CD4-positive, CD25-positive, alpha-beta regulatory T cell (primary cell): ENCODE measurements at regions not wholly inside any gene's neighbourhood (a gene's known extent, or its start where the extent isn't known, plus 50 kb on each side); places are given as distances from the start of the nearest gene placed in this dataset.

Experiments used
- ATAC-seq, 2 donors: fragments of 150-1000 bp; cut with Tn5 transposase; one replicate each; pipeline ENCODE4 v1.10.0; 2021; ENCODE audit warnings: low read depth in 2 of 2, moderate number of reproducible peaks in 2 of 2, moderate library complexity in 1 of 2
- DNase-seq, 3 donors: peaks; one replicate each; pipeline versions ENCODE4 v3.0.0 to v3.0.0-alpha.2; 2012 to 2022; ENCODE audit warnings: mixed read lengths in 1 of 3
- H3K27ac ChIP-seq: one replicate; pipeline ENCODE4 v1.7.0; 2013; ENCODE audit warnings: mild to moderate bottlenecking, low read length; ENCODE audit not compliant: insufficient read depth, poor library complexity, severe bottlenecking
- H3K27me3 ChIP-seq: one replicate; pipeline ENCODE4 v1.7.0; 2013; ENCODE audit warnings: low read length; ENCODE audit not compliant: control insufficient read depth, insufficient read depth
- H3K36me3 ChIP-seq: one replicate; pipeline ENCODE4 v1.7.0; 2013; ENCODE audit warnings: mild to moderate bottlenecking, low read length, moderate library complexity; ENCODE audit not compliant: control insufficient read depth, insufficient read depth
- H3K4me1 ChIP-seq: 2 replicates; pipeline ENCODE4 v1.7.0; 2013; ENCODE audit warnings: mild to moderate bottlenecking, low read length; ENCODE audit not compliant: insufficient read depth, control insufficient read depth, poor library complexity, severe bottlenecking
- H3K4me3 ChIP-seq: one replicate; pipeline ENCODE4 v1.7.0; 2013; ENCODE audit warnings: low read depth, mild to moderate bottlenecking, low read length, moderate library complexity
- H3K9me3 ChIP-seq, 2 experiments: 1 replicate in 1 of 2; 2 replicates in 1 of 2; pipeline ENCODE4 v1.7.0; 2013; ENCODE audit warnings: low read length in 2 of 2, mild to moderate bottlenecking in 1 of 2, moderate library complexity in 1 of 2; ENCODE audit not compliant: control insufficient read depth in 2 of 2
- H3K27ac Mint-ChIP-seq, 3 donors: one replicate each; pipeline ENCODE4 v1.8.0; 2020 to 2022; ENCODE audit warnings: mild to moderate bottlenecking in 3 of 3, mixed read lengths in 3 of 3, moderate library complexity in 2 of 3
- H3K27me3 Mint-ChIP-seq: one replicate; pipeline ENCODE4 v1.8.0; 2022; ENCODE audit warnings: mild to moderate bottlenecking, mixed read lengths
- H3K36me3 Mint-ChIP-seq: one replicate; pipeline ENCODE4 v1.8.0; 2020; ENCODE audit warnings: mixed read lengths
- H3K4me1 Mint-ChIP-seq, 4 donors: one replicate each; pipeline ENCODE4 v1.8.0; 2020 to 2022; ENCODE audit warnings: mixed read lengths in 4 of 4, mild to moderate bottlenecking in 1 of 4
- H3K4me3 Mint-ChIP-seq, 4 donors: one replicate each; pipeline ENCODE4 v1.8.0; 2020 to 2022; ENCODE audit warnings: mild to moderate bottlenecking in 4 of 4, mixed read lengths in 4 of 4, moderate library complexity in 3 of 4
- H3K9me3 Mint-ChIP-seq, 7 donors: one replicate each; pipeline ENCODE4 v1.8.0; 2020 to 2022; ENCODE audit warnings: mixed read lengths in 7 of 7, mild to moderate bottlenecking in 3 of 7, moderate library complexity in 2 of 7

- Mint-ChIP-seq H3K9me3 (peaks cover 0 to 2% (median 0%) of the 10 kb centered on the region in 7 donors), H3K4me3 (no peak overlapping the region), H3K27ac (no peak overlapping the region), H3K27me3 (no peaks in the 10 kb centered on the region), H3K36me3 (no peaks in the 10 kb centered on the region), H3K4me1 (no peaks in the 10 kb centered on the region)
- DNase-seq (no peak), ATAC-seq (no peak)
- Histone ChIP-seq H3K27ac (no peak overlapping the region), H3K4me1 (no peaks in the 10 kb centered on the region), H3K9me3 (no peaks in the 10 kb centered on the region), H3K36me3 (no peaks in the 10 kb centered on the region), H3K27me3 (no peaks in the 10 kb centered on the region), H3K4me3 (no peak overlapping the region)
Measured at GRCh38 chr6:146990284-146990683, 213.9 kb upstream of the STXBP5 start.

- peaks cover 0 to 2% (median 0%) of the 10 kb centered on the region in 7 donors for H3K9me3 Mint-ChIP-seq
- H3K27me3 Mint-ChIP-seq = no peaks in the 10 kb centered on the region
- H3K27ac ChIP-seq = no peak overlapping the region
- H3K4me1 ChIP-seq = no peaks in the 10 kb centered on the region
- H3K4me3 ChIP-seq = no peak overlapping the region
- DNase-seq = no peak
- ATAC-seq = no peak
- no peaks in the 10 kb centered on the region for H3K9me3 ChIP-seq
- H3K27me3 ChIP-seq = no peaks in the 10 kb centered on the region
- H3K36me3 Mint-ChIP-seq = no peaks in the 10 kb centered on the region
- H3K4me3 Mint-ChIP-seq = no peak overlapping the region
- H3K36me3 ChIP-seq = no peaks in the 10 kb centered on the region
- no peaks in the 10 kb centered on the region for H3K4me1 Mint-ChIP-seq
- H3K27ac Mint-ChIP-seq = no peak overlapping the region
Measured at GRCh38 chr6:146990821-146991798, 213.1 kb upstream of the STXBP5 start.

- Histone ChIP-seq H3K9me3 (no peaks in the 10 kb centered on the region), H3K4me1 (no peaks in the 10 kb centered on the region), H3K36me3 (no peaks in the 10 kb centered on the region), H3K27me3 (no peaks in the 10 kb centered on the region), H3K4me3 (no peak overlapping the region), H3K27ac (no peak overlapping the region)
- no peak overlapping the region for H3K27ac Mint-ChIP-seq
- H3K36me3 Mint-ChIP-seq = no peaks in the 10 kb centered on the region
- no peaks in the 10 kb centered on the region for H3K9me3 Mint-ChIP-seq
- H3K4me1 Mint-ChIP-seq = no peaks in the 10 kb centered on the region
- DNase-seq (no peak), ATAC-seq (no peak)
- H3K4me3 Mint-ChIP-seq = no peak overlapping the region
- H3K27me3 Mint-ChIP-seq = no peaks in the 10 kb centered on the region
Measured at GRCh38 chr6:146997062-146997461, 207.2 kb upstream of the STXBP5 start.

- no peaks in the 10 kb centered on the region for H3K27me3 ChIP-seq
- H3K36me3 ChIP-seq = no peaks in the 10 kb centered on the region
- Mint-ChIP-seq H3K27ac (no peak overlapping the region), H3K4me3 (no peak overlapping the region), H3K9me3 (no peaks in the 10 kb centered on the region), H3K27me3 (no peaks in the 10 kb centered on the region), H3K4me1 (no peaks in the 10 kb centered on the region), H3K36me3 (no peaks in the 10 kb centered on the region)
- no peak overlapping the region for H3K4me3 ChIP-seq
- DNase-seq (no peak), ATAC-seq (no peak)
- H3K27ac ChIP-seq = no peak overlapping the region
- no peaks in the 10 kb centered on the region for H3K9me3 ChIP-seq
- H3K4me1 ChIP-seq = no peaks in the 10 kb centered on the region
Measured at GRCh38 chr6:146999766-147000165, 204.5 kb upstream of the STXBP5 start.

- H3K4me3 Mint-ChIP-seq = no peak overlapping the region
- H3K9me3 ChIP-seq = no peaks in the 10 kb centered on the region
- no peaks in the 10 kb centered on the region for H3K36me3 ChIP-seq
- no peak overlapping the region for H3K4me3 ChIP-seq
- DNase-seq (no peak), ATAC-seq (no peak)
- no peaks in the 10 kb centered on the region for H3K9me3 Mint-ChIP-seq
- no peaks in the 10 kb centered on the region for H3K27me3 Mint-ChIP-seq
- no peaks in the 10 kb centered on the region for H3K4me1 Mint-ChIP-seq
- H3K27me3 ChIP-seq = no peaks in the 10 kb centered on the region
- no peak overlapping the region for H3K27ac Mint-ChIP-seq
- no peaks in the 10 kb centered on the region for H3K36me3 Mint-ChIP-seq
- no peaks in the 10 kb centered on the region for H3K4me1 ChIP-seq
- no peak overlapping the region for H3K27ac ChIP-seq
Measured at GRCh38 chr6:147000545-147001488, 203.4 kb upstream of the STXBP5 start.

GRCh38 chr6:147001621-147002020, 202.6 kb upstream of the STXBP5 start:
- no peaks in the 10 kb centered on the region for H3K27me3 ChIP-seq
- H3K27ac Mint-ChIP-seq = no peak overlapping the region
- no peak overlapping the region for H3K4me3 ChIP-seq
- H3K4me1 Mint-ChIP-seq = no peaks in the 10 kb centered on the region
- DNase-seq = no peak
- H3K4me3 Mint-ChIP-seq = no peak overlapping the region
- no peaks in the 10 kb centered on the region for H3K27me3 Mint-ChIP-seq
- ATAC-seq = no peak
- H3K9me3 Mint-ChIP-seq = peaks cover 0 to 1% (median 0%) of the 10 kb centered on the region in 7 donors
- H3K36me3 Mint-ChIP-seq = no peaks in the 10 kb centered on the region
- no peaks in the 10 kb centered on the region for H3K36me3 ChIP-seq
- no peaks in the 10 kb centered on the region for H3K9me3 ChIP-seq
- no peak overlapping the region for H3K27ac ChIP-seq
- no peaks in the 10 kb centered on the region for H3K4me1 ChIP-seq

- H3K27me3 Mint-ChIP-seq = no peaks in the 10 kb centered on the region
Measured at GRCh38 chr6:147003186-147003585, 201.0 kb upstream of the STXBP5 start.

More at GRCh38 chr6:147003186-147003585, 201.0 kb upstream of the STXBP5 start:
- H3K36me3 ChIP-seq = no peaks in the 10 kb centered on the region
- ATAC-seq = no peak
- DNase-seq = no peak
- peaks cover 0 to 1% (median 0%) of the 10 kb centered on the region in 7 donors for H3K9me3 Mint-ChIP-seq
- H3K4me3 Mint-ChIP-seq = no peak overlapping the region
- H3K27ac Mint-ChIP-seq = no peak overlapping the region
- H3K27me3 ChIP-seq = no peaks in the 10 kb centered on the region
- no peaks in the 10 kb centered on the region for H3K4me1 ChIP-seq
- no peaks in the 10 kb centered on the region for H3K36me3 Mint-ChIP-seq
- H3K27ac ChIP-seq = no peak overlapping the region
- H3K4me1 Mint-ChIP-seq = no peaks in the 10 kb centered on the region
- H3K9me3 ChIP-seq = no peaks in the 10 kb centered on the region
- no peak overlapping the region for H3K4me3 ChIP-seq
